WTC11 (cell line): ENCODE measurements at regions not wholly inside any gene's neighbourhood (a gene's known extent, or its start where the extent isn't known, plus 50 kb on each side); places are given as distances from the start of the nearest gene placed in this dataset.
A peak's percentile ranks its signal among the peaks of the same experiment; 100 is the strongest.

Experiments
- ATAC-seq: fragments of 200-7000 bp; cut with Tn5 transposase; 2 replicates; pipeline ENCODE4 v1.10.0; 2021; ENCODE audit warnings: mild to moderate bottlenecking, moderate library complexity
- CTCF ChIA-PET: fragments of 300-600 bp; sonication (Branson Sonifier 250); formaldehyde crosslinking; loops from one replicate; lab custom pipeline; 2021; ENCODE audit warnings: antibody characterized with exemption; lab: Charles Lee
- POLR2A ChIA-PET: fragments of 350-600 bp; sonication (Branson Sonifier 250); formaldehyde crosslinking; loops from one replicate; lab custom pipeline; 2021; ENCODE audit warnings: antibody characterized with exemption; lab: Charles Lee
- DNase-seq: peaks from one replicate; pipeline ENCODE4 v3.0.0; 2021; ENCODE audit warnings: low spot score
- H3K27ac Mint-ChIP-seq: 2 replicates; pipeline ENCODE4 v1.8.0; 2021; ENCODE audit warnings: mixed read lengths
- H3K27me3 Mint-ChIP-seq: 2 replicates; pipeline ENCODE4 v1.8.0; 2021; ENCODE audit warnings: low read depth, mild to moderate bottlenecking, moderate library complexity, mixed read lengths
- H3K36me3 Mint-ChIP-seq: 2 replicates; pipeline ENCODE4 v1.8.0; 2021; ENCODE audit warnings: mixed read lengths
- H3K4me1 Mint-ChIP-seq: 2 replicates; pipeline ENCODE4 v1.8.0; 2022; ENCODE audit warnings: mixed read lengths
- H3K4me3 Mint-ChIP-seq: 2 replicates; pipeline ENCODE4 v1.8.0; 2021; ENCODE audit warnings: mild to moderate bottlenecking, moderate library complexity, mixed read lengths
- H3K9me3 Mint-ChIP-seq: 2 replicates; pipeline ENCODE4 v1.8.0; 2021; ENCODE audit warnings: mixed read lengths
- EMX1 ChIP-seq: fragments of 250-450 bp; sonication (Bioruptor Pico); IDR thresholded peaks from 2 replicates; pipeline ENCODE4 v1.8.0; 2021; ENCODE audit warnings: mild to moderate bottlenecking
- ESRRA ChIP-seq: sonication (generic); formaldehyde crosslinking; IDR thresholded peaks from 2 replicates; pipeline ENCODE4 v1.8.1; 2022; ENCODE audit warnings: mild to moderate bottlenecking, missing genetic modification reagents, borderline replicate concordance
- GABPB1 ChIP-seq: sonication (generic); formaldehyde crosslinking; IDR thresholded peaks from 2 replicates; pipeline ENCODE4 v1.8.1; 2023; ENCODE audit warnings: mild to moderate bottlenecking, missing genetic modification reagents
- JAZF1 ChIP-seq: fragments of 250-450 bp; sonication (Bioruptor Pico); IDR thresholded peaks from 2 replicates; pipeline ENCODE4 v1.9.0; 2021; ENCODE audit warnings: moderate library complexity, mild to moderate bottlenecking, inconsistent platforms
- MXD4 ChIP-seq: fragments of 250-450 bp; sonication (Bioruptor Pico); IDR thresholded peaks from 2 replicates; pipeline ENCODE4 v1.8.0; 2021; ENCODE audit warnings: mild to moderate bottlenecking, moderate library complexity, borderline replicate concordance
- SOX15 ChIP-seq: fragments of 250-450 bp; sonication (Bioruptor Pico); IDR thresholded peaks from 2 replicates; pipeline ENCODE4 v1.9.0; 2021; ENCODE audit warnings: mild to moderate bottlenecking
- ZNF263 ChIP-seq: sonication (generic); formaldehyde crosslinking; IDR thresholded peaks from 2 replicates; pipeline ENCODE4 v1.8.1; 2022; ENCODE audit warnings: low read depth, mild to moderate bottlenecking, moderate library complexity, missing genetic modification reagents
- ZNF396 ChIP-seq: fragments of 250-450 bp; sonication (Bioruptor Pico); IDR thresholded peaks from 2 replicates; pipeline ENCODE4 v1.8.0; 2021; ENCODE audit warnings: mild to moderate bottlenecking, moderate library complexity, borderline replicate concordance
- ZNF423 ChIP-seq: fragments of 250-450 bp; sonication (Bioruptor Pico); IDR thresholded peaks from 2 replicates; pipeline ENCODE4 v2.1.2; 2022; ENCODE audit warnings: mild to moderate bottlenecking, moderate library complexity
- TF ChIP-seq, protein P1 (sequence below): fragments of 250-450 bp; sonication (Bioruptor Pico); conservative IDR thresholded peaks from 2 replicates; pipeline ENCODE4 v1.9.0; 2021; ENCODE audit warnings: mild to moderate bottlenecking
- TF ChIP-seq, protein P2 (sequence below): sonication (generic); formaldehyde crosslinking; IDR thresholded peaks from 2 replicates; pipeline ENCODE4 v1.8.0; 2023; ENCODE audit warnings: missing genetic modification reagents
- TF ChIP-seq, protein P3 (sequence below): fragments of 250-450 bp; sonication (Bioruptor Pico); IDR thresholded peaks from 2 replicates; pipeline ENCODE4 v1.9.0; 2021; ENCODE audit warnings: mild to moderate bottlenecking, borderline replicate concordance
- TF ChIP-seq, protein P4 (sequence below): fragments of 250-450 bp; sonication (Bioruptor Pico); IDR thresholded peaks from 2 replicates; pipeline ENCODE4 v1.9.0; 2021; ENCODE audit warnings: mild to moderate bottlenecking
- TF ChIP-seq, protein P5 (sequence below): sonication (generic); formaldehyde crosslinking; IDR thresholded peaks from 2 replicates; pipeline ENCODE4 v1.8.1; 2022; ENCODE audit warnings: low read depth, mild to moderate bottlenecking, moderate library complexity, missing genetic modification reagents, borderline replicate concordance
- TF ChIP-seq, protein P6 (sequence below): sonication (generic); formaldehyde crosslinking; IDR thresholded peaks from 2 replicates; pipeline ENCODE4 v1.8.1; 2023; ENCODE audit warnings: mild to moderate bottlenecking, missing genetic modification reagents, borderline replicate concordance
- TF ChIP-seq, protein P7 (sequence below): fragments of 200-600 bp; IDR thresholded peaks from 2 replicates; pipeline ENCODE4 v1.8.0; 2022; ENCODE audit warnings: antibody characterized with exemption
- TF ChIP-seq, protein P8 (sequence below): sonication (generic); formaldehyde crosslinking; IDR thresholded peaks from 2 replicates; pipeline ENCODE4 v1.8.1; 2023; ENCODE audit warnings: mild to moderate bottlenecking, missing genetic modification reagents

DNA sequence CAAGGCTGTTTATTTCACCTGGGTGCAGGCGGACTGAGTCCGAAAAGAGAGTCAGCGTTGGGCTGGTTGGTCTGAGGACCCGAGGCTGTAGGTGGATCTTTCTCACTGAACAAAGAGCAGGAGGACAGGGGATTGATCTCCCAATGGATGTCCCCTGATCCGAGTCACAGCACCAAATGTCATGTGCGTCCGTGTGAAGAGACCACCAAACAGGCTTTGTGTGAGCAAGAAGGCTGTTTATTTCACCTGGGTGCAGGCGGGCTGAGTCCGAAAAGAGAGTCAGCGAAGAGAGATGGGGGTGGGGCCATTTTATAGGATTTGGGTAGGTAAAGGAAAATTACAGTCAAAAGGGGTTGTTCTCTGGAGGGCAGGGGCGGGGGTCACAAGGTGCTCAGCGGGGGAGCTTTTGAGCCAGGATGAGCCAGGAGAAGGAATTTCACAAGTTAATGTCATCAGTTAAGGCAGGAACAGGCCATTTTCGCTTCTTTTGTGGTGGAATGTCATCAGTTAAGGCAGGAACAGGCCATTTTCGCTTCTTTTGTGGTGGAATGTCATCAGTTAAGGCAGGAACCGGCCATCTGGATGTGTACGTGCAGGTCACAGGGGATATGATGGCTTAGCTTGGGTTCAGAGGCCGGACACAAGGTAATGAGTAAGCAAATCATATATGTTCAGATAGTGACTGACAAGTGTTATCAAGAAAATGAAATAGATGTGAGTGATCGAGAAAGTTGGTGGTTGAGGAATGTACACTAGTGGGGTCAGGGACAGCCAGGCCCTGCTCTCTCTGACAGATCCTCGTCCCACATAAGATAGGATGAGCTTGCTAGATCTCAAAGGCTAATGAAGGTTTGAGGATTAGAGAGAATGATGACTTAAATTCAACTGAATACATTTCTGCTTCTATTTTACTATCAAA, 760.0 kb downstream of the KCNT2 start (continued):
- TF ChIP-seq, protein P1, sequence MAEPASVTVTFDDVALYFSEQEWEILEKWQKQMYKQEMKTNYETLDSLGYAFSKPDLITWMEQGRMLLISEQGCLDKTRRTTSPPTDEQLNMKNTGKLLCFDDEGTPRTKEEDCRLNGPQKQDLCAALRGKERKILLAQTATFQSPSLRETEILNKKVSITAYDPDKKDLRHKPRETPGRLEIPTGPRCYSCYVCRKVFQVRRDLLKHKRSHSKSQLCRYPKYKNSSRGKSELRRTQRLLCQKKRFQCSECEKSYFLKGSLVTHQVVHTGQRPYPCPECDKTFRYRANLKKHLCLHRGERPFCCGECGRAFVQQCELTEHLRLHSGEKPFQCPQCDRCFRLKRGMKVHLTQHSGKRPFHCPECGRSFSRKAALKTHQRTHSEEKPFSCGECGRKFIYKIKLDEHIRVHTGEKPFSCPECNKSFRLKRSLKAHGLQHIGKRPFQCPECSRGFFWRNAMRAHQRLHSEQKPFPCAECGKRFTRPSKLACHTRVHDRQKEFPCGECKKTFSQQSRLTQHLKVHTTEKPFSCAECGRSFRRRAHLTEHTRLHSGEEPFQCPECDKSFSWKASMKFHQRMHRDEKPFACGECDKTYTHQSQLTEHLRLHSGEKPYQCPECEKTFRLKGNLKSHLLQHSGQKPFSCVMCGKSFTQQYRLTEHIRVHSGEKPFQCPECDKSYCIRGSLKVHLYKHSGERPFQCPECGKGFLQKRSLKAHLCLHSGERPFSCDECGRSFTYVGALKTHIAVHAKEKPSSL (CRISPR knock-in tag): 0 out of 2 replicates have a peak, but pooled peaks have one; percentile 40
- TF ChIP-seq, protein P2, sequence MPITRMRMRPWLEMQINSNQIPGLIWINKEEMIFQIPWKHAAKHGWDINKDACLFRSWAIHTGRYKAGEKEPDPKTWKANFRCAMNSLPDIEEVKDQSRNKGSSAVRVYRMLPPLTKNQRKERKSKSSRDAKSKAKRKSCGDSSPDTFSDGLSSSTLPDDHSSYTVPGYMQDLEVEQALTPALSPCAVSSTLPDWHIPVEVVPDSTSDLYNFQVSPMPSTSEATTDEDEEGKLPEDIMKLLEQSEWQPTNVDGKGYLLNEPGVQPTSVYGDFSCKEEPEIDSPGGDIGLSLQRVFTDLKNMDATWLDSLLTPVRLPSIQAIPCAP (CRISPR knock-in tag): peak; percentile 97
- TF ChIP-seq, protein P3, sequence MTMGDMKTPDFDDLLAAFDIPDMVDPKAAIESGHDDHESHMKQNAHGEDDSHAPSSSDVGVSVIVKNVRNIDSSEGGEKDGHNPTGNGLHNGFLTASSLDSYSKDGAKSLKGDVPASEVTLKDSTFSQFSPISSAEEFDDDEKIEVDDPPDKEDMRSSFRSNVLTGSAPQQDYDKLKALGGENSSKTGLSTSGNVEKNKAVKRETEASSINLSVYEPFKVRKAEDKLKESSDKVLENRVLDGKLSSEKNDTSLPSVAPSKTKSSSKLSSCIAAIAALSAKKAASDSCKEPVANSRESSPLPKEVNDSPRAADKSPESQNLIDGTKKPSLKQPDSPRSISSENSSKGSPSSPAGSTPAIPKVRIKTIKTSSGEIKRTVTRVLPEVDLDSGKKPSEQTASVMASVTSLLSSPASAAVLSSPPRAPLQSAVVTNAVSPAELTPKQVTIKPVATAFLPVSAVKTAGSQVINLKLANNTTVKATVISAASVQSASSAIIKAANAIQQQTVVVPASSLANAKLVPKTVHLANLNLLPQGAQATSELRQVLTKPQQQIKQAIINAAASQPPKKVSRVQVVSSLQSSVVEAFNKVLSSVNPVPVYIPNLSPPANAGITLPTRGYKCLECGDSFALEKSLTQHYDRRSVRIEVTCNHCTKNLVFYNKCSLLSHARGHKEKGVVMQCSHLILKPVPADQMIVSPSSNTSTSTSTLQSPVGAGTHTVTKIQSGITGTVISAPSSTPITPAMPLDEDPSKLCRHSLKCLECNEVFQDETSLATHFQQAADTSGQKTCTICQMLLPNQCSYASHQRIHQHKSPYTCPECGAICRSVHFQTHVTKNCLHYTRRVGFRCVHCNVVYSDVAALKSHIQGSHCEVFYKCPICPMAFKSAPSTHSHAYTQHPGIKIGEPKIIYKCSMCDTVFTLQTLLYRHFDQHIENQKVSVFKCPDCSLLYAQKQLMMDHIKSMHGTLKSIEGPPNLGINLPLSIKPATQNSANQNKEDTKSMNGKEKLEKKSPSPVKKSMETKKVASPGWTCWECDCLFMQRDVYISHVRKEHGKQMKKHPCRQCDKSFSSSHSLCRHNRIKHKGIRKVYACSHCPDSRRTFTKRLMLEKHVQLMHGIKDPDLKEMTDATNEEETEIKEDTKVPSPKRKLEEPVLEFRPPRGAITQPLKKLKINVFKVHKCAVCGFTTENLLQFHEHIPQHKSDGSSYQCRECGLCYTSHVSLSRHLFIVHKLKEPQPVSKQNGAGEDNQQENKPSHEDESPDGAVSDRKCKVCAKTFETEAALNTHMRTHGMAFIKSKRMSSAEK (CRISPR knock-in tag): peak; percentile 40; the same call in 1 of the 2 replicates

DNA sequence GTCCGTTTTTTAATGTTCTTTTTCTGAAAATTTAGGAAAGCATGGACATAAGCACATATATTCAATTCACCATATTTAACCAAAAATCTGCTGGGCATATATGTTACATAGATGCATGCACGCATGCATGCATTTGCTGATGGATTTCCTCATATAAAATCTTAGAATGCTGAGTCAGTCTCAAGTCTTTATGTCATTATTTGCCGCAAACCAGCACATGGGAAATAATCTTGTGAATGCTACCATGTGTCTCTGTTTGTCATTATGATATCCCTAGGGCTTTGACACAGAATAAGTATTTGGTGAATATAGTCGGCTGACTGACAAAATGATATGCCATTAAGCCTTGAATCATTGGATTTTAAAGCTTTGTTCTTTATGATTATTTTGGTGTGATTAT, 776.5 kb downstream of the KCNT2 start:
- H3K27ac Mint-ChIP-seq: peak overlapping the region; percentile 74; the same call in 1 of the 2 replicates
- DNase-seq (no peak), ATAC-seq (no peak)
- H3K36me3 Mint-ChIP-seq: no peaks in the 10 kb centered on the region
- no peaks in the 10 kb centered on the region for H3K9me3 Mint-ChIP-seq
- POLR2A ChIA-PET: no interaction called here
- TF ChIP-seq ZNF423 (CRISPR knock-in tag) (no peak), EMX1 (no peak), ZNF263 (no peak), SOX15 (CRISPR knock-in tag) (no peak), ESRRA (CRISPR knock-in tag) (no peak), MXD4 (no peak), ZNF396 (no peak), GABPB1 (CRISPR knock-in tag) (no peak), JAZF1 (no peak)
- TF ChIP-seq, protein P4, sequence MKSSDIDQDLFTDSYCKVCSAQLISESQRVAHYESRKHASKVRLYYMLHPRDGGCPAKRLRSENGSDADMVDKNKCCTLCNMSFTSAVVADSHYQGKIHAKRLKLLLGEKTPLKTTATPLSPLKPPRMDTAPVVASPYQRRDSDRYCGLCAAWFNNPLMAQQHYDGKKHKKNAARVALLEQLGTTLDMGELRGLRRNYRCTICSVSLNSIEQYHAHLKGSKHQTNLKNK (CRISPR knock-in tag): no peak
- TF ChIP-seq, protein P5, sequence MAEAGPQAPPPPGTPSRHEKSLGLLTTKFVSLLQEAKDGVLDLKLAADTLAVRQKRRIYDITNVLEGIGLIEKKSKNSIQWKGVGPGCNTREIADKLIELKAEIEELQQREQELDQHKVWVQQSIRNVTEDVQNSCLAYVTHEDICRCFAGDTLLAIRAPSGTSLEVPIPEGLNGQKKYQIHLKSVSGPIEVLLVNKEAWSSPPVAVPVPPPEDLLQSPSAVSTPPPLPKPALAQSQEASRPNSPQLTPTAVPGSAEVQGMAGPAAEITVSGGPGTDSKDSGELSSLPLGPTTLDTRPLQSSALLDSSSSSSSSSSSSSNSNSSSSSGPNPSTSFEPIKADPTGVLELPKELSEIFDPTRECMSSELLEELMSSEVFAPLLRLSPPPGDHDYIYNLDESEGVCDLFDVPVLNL (CRISPR knock-in tag): no peak
- TF ChIP-seq, protein P6, sequence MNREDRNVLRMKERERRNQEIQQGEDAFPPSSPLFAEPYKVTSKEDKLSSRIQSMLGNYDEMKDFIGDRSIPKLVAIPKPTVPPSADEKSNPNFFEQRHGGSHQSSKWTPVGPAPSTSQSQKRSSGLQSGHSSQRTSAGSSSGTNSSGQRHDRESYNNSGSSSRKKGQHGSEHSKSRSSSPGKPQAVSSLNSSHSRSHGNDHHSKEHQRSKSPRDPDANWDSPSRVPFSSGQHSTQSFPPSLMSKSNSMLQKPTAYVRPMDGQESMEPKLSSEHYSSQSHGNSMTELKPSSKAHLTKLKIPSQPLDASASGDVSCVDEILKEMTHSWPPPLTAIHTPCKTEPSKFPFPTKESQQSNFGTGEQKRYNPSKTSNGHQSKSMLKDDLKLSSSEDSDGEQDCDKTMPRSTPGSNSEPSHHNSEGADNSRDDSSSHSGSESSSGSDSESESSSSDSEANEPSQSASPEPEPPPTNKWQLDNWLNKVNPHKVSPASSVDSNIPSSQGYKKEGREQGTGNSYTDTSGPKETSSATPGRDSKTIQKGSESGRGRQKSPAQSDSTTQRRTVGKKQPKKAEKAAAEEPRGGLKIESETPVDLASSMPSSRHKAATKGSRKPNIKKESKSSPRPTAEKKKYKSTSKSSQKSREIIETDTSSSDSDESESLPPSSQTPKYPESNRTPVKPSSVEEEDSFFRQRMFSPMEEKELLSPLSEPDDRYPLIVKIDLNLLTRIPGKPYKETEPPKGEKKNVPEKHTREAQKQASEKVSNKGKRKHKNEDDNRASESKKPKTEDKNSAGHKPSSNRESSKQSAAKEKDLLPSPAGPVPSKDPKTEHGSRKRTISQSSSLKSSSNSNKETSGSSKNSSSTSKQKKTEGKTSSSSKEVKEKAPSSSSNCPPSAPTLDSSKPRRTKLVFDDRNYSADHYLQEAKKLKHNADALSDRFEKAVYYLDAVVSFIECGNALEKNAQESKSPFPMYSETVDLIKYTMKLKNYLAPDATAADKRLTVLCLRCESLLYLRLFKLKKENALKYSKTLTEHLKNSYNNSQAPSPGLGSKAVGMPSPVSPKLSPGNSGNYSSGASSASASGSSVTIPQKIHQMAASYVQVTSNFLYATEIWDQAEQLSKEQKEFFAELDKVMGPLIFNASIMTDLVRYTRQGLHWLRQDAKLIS: no peak
- TF ChIP-seq, protein P7, sequence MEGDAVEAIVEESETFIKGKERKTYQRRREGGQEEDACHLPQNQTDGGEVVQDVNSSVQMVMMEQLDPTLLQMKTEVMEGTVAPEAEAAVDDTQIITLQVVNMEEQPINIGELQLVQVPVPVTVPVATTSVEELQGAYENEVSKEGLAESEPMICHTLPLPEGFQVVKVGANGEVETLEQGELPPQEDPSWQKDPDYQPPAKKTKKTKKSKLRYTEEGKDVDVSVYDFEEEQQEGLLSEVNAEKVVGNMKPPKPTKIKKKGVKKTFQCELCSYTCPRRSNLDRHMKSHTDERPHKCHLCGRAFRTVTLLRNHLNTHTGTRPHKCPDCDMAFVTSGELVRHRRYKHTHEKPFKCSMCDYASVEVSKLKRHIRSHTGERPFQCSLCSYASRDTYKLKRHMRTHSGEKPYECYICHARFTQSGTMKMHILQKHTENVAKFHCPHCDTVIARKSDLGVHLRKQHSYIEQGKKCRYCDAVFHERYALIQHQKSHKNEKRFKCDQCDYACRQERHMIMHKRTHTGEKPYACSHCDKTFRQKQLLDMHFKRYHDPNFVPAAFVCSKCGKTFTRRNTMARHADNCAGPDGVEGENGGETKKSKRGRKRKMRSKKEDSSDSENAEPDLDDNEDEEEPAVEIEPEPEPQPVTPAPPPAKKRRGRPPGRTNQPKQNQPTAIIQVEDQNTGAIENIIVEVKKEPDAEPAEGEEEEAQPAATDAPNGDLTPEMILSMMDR: no peak
- TF ChIP-seq, protein P8, sequence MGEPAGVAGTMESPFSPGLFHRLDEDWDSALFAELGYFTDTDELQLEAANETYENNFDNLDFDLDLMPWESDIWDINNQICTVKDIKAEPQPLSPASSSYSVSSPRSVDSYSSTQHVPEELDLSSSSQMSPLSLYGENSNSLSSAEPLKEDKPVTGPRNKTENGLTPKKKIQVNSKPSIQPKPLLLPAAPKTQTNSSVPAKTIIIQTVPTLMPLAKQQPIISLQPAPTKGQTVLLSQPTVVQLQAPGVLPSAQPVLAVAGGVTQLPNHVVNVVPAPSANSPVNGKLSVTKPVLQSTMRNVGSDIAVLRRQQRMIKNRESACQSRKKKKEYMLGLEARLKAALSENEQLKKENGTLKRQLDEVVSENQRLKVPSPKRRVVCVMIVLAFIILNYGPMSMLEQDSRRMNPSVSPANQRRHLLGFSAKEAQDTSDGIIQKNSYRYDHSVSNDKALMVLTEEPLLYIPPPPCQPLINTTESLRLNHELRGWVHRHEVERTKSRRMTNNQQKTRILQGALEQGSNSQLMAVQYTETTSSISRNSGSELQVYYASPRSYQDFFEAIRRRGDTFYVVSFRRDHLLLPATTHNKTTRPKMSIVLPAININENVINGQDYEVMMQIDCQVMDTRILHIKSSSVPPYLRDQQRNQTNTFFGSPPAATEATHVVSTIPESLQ (CRISPR knock-in tag): no peak
- no peak overlapping the region for H3K4me3 Mint-ChIP-seq
- H3K27me3 Mint-ChIP-seq: no peaks in the 10 kb centered on the region
- CTCF ChIA-PET: no interaction called here
- peaks cover 32% of the 10 kb centered on the region for H3K4me1 Mint-ChIP-seq
